Cardiac muscle cell (in vitro differentiated cells and primary cell): ENCODE measurements at regions not wholly inside any gene's neighbourhood (a gene's known extent, or its start where the extent isn't known, plus 50 kb on each side); places are given as distances from the start of the nearest gene placed in this dataset.

ENCODE experiments used
- DNase-seq, 2 donors: peaks; one replicate each; pipeline versions ENCODE4 v3.0.0 to v3.0.0-alpha.2; 2010 to 2017; ENCODE audit warnings: low read depth in 1 of 2, low spot score in 1 of 2
- H3K27ac ChIP-seq: fragments of 200-600 bp; sonication (generic); 2 replicates; pipeline ENCODE4 v1.5.1; 2016
- H3K27me3 ChIP-seq: fragments of 200-600 bp; sonication (generic); 2 replicates; pipeline ENCODE4 v1.6.0; 2016; ENCODE audit warnings: control low read depth
- H3K36me3 ChIP-seq: fragments of 200-600 bp; sonication (generic); 2 replicates; pipeline ENCODE4 v1.5.1; 2016; ENCODE audit warnings: control low read depth
- H3K4me1 ChIP-seq: fragments of 200-600 bp; sonication (generic); 2 replicates; pipeline ENCODE4 v1.8.1; 2017; ENCODE audit warnings: low read depth, mild to moderate bottlenecking, mixed run types
- H3K4me3 ChIP-seq: fragments of 200-600 bp; sonication (generic); 2 replicates; pipeline ENCODE4 v1.5.1; 2016; ENCODE audit warnings: mild to moderate bottlenecking
- H3K9me3 ChIP-seq: fragments of 200-600 bp; sonication (generic); 2 replicates; pipeline ENCODE4 v1.5.1; 2017; ENCODE audit warnings: low read depth, mild to moderate bottlenecking, control low read depth
- TF ChIP-seq, protein P1 (sequence below): IDR thresholded peaks from 2 replicates; pipeline ENCODE4 v1.5.1; 2012; ENCODE audit warnings: low read depth, mild to moderate bottlenecking, low read length

GRCh38 chr14:40100544-40101196 is 668.4 kb upstream of the FBXO33 start:
- no peak overlapping the region for H3K27ac ChIP-seq
- no peaks in the 10 kb centered on the region for H3K4me1 ChIP-seq
- TF ChIP-seq, protein P1, sequence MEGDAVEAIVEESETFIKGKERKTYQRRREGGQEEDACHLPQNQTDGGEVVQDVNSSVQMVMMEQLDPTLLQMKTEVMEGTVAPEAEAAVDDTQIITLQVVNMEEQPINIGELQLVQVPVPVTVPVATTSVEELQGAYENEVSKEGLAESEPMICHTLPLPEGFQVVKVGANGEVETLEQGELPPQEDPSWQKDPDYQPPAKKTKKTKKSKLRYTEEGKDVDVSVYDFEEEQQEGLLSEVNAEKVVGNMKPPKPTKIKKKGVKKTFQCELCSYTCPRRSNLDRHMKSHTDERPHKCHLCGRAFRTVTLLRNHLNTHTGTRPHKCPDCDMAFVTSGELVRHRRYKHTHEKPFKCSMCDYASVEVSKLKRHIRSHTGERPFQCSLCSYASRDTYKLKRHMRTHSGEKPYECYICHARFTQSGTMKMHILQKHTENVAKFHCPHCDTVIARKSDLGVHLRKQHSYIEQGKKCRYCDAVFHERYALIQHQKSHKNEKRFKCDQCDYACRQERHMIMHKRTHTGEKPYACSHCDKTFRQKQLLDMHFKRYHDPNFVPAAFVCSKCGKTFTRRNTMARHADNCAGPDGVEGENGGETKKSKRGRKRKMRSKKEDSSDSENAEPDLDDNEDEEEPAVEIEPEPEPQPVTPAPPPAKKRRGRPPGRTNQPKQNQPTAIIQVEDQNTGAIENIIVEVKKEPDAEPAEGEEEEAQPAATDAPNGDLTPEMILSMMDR = no peak
- H3K27me3 ChIP-seq = no peaks in the 10 kb centered on the region
- no peak overlapping the region for H3K4me3 ChIP-seq
- no peaks in the 10 kb centered on the region for H3K36me3 ChIP-seq
- H3K9me3 ChIP-seq = no peaks in the 10 kb centered on the region
- DNase-seq = no peak

- H3K27me3 ChIP-seq = no peaks in the 10 kb centered on the region
- no peak for DNase-seq
- H3K4me1 ChIP-seq = no peaks in the 10 kb centered on the region
- H3K36me3 ChIP-seq = no peaks in the 10 kb centered on the region
- TF ChIP-seq, protein P1 = no peak
- no peak overlapping the region for H3K27ac ChIP-seq
- no peak overlapping the region for H3K4me3 ChIP-seq
- H3K9me3 ChIP-seq = no peaks in the 10 kb centered on the region
These were observed 667.1 kb upstream of the FBXO33 start for GRCh38 chr14:40099316-40099715.

GRCh38 chr14:40098468-40098867 is 666.2 kb upstream of the FBXO33 start:
- H3K27ac ChIP-seq = no peak overlapping the region
- no peaks in the 10 kb centered on the region for H3K9me3 ChIP-seq
- TF ChIP-seq, protein P1 = no peak
- no peak overlapping the region for H3K4me3 ChIP-seq
- H3K36me3 ChIP-seq = no peaks in the 10 kb centered on the region
- H3K4me1 ChIP-seq = no peaks in the 10 kb centered on the region
- DNase-seq = no peak
- H3K27me3 ChIP-seq = no peaks in the 10 kb centered on the region

DNA sequence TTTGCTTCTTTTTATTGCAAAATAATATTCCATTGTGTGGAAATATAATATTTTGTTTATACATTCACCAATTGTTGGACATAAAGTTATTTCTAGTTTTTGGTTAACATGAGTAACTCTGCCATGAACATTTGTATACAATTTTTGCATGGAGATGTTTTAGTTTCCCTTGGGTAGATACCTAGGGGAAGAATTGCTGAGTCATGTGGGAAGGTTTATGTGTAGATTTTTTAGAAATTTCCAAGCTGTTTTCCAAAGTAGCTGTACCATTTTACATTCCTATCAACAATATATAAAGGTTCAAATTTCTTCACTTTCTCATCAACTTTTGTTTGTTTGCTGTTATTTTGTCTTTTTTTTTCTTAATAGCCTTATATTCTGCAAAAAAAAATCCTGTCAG is 664.7 kb upstream of the FBXO33 start:
- Histone ChIP-seq H3K4me1 (no peaks in the 10 kb centered on the region), H3K27ac (no peak overlapping the region), H3K4me3 (no peak overlapping the region), H3K27me3 (no peaks in the 10 kb centered on the region), H3K9me3 (no peaks in the 10 kb centered on the region), H3K36me3 (no peaks in the 10 kb centered on the region)
- DNase-seq = no peak
- TF ChIP-seq, protein P1 = no peak

DNA sequence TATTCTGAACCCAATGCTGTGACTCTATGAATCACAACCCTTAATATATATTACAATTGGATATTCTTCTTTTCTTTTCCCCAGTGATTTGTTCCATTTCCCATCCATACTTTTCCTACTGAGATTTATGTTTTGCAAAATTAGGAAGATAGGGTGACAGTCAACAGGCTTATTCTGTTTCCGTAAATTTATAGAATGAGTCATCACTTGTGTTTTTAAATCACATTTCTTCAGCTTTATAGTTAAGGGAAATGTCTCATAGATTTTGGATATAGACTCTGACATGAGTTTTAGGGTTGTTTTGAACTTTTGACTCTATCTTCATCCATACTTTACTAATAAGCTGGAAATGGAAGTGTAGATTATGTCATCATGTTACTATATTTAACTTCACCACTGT is 661.6 kb upstream of the FBXO33 start:
- H3K4me1 ChIP-seq = no peaks in the 10 kb centered on the region
- no peak overlapping the region for H3K27ac ChIP-seq
- DNase-seq = no peak
- H3K36me3 ChIP-seq = no peaks in the 10 kb centered on the region
- no peak overlapping the region for H3K4me3 ChIP-seq
- TF ChIP-seq, protein P1 = no peak
- no peaks in the 10 kb centered on the region for H3K27me3 ChIP-seq
- no peaks in the 10 kb centered on the region for H3K9me3 ChIP-seq
